RKO (cell line): ENCODE measurements at regions not wholly inside any gene's neighbourhood (a gene's known extent, or its start where the extent isn't known, plus 50 kb on each side); places are given as distances from the start of the nearest gene placed in this dataset.

Experiments used
- DNase-seq: peaks from one replicate; pipeline ENCODE4 v3.0.0-alpha.2; 2016; ENCODE audit warnings: low spot score

DNA sequence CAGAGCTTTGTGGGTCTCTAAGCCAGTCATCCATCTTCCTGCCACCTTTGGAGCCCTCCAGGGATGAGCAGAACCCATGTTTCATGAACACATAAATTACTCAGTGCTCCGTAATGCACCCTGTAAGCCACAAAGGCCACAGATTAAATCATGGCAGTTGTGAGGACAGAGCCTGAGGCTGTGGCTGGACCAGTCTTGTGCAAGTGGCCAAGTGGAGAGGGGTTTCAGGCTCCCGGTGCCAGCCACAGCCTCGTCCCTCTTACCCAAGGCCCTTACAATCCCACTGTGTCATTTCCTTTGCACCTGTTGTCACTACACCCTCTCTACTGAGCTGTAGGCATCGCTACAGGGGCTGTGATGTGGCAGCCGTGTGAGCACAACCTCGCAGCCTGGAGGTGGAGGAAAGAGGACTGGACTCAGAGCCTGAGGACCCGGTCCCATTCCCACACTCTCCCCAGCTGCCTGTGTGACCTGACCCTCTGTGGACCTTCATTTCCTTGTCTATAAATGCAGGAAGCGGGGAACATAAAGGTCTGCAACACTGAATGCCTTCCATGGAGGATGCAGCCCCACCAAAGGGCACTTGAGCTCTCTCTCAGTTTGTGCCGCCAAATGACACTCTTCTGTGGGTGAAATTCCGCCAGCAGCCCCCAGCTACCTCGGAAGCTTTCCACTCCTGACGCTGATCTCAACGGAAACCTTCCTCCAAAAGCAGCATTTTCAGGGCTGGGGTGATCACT, 792.0 kb downstream of the UQCRFS1 start:
- DNase-seq: no peak

DNA sequence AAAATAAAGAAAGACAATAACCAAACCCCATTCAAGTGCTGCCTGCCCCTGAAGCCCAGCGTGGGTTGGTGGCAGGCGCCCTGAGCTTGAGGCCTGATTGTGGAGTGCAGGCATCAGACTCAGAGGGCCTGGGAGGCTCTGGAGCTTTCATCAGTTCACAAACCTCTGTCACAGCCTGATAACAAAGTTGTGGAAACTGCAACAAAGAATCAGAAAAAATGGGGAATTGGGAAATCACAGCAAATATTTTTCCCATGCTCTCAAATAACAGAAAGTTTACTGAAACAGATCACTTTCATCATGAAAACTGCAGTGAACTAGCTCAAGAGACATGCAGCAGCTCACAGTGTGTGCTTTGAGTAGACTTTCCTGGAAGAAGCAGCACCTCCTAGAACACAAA, 793.6 kb downstream of the UQCRFS1 start:
- no peak for DNase-seq

DNA sequence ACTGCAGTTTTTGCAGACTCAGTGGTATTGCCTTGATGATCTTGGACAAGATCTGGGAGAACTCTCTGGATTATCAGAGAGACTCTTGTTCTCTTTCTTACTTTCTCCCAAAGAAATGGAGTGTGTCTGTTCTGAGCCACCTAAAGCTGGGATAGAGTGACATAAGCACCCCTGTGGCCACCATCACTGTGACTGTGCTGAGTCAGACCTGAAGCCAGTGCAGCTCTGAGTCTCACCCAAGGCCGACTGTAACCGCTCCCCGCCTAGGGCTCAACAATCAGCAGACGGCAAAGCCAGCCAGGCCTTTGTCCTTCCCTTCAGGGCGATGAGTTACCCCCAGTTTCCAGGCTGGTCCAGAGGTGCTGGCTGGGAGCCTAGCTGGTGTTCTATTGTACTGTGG, 795.6 kb downstream of the UQCRFS1 start:
- DNase-seq: no peak

DNA sequence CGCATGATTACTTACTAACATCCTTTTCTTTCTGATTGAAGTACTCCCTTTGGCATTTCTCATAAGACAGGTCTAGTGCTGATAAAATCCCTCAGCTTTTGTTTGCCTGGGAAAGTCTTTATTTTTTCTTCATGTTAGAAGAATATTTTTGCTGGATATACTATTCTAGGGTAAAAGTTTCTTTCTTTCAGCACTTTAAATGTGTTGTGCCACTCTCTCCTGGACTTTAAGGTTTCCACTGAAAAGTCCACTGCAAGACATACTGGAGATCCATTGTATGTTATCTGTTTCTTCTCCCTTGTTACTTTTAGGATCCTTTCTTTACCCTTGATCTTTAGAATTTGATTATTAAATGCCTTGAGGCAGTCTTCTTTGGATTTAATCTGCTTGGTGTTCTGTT, 796.7 kb downstream of the UQCRFS1 start:
- no peak for DNase-seq

DNA sequence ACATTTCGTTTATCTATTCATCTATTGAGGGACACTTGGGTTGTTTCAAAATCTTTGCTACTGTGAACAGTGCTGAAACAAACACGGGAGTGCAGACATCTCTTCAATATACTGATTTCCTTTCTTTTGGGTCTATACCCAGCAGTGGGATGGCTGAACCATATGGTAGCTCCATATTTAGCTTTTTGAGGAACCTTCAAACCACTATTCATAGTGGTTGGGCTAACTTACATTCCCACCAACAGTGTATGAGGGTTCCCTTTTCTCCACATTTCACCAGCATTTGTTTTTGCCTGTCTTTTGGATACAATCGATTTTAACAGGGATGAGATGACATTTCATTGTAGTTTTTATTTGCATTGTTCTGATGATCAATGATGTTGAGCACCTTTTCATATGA, 798.2 kb downstream of the UQCRFS1 start:
- no peak for DNase-seq

DNA sequence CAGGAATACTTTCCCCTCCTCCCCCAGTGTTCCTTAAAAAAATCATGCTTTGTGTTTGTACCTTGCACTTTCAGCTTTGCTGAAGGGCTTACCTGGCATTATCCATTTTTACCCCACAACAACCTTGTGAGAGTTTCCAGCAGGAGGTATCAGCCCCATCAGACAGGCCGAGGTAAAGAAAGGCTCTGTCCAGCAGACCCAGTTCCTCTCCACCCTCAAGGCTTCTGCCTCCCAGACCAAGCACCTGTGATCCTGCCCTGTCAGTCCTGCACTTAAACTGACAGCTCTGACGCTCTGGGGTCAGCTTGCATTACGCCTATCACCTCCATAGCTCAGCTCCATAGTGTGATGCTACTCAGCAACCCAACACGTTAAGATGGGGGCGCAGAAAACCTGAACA, 803.1 kb downstream of the UQCRFS1 start:
- DNase-seq: no peak

DNA sequence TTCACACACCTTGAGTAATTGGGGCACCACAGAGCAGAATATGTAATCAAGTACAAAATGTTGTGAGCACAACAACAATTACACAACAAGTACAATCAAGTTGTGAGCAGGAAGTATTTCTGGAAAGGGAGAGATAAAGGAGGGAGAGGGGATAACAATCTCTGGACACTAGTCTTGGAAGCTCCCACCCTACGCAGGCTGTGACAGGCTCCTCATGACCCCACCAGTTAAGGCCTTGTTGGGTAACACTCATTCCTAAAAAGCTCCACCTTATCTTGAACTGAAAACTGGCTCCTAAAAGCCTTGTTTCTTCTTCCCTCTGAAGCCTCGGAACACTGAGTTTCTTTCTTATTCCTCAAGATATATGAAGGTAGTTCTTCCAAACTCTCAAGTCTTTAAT, 806.0 kb downstream of the UQCRFS1 start:
- no peak for DNase-seq

DNA sequence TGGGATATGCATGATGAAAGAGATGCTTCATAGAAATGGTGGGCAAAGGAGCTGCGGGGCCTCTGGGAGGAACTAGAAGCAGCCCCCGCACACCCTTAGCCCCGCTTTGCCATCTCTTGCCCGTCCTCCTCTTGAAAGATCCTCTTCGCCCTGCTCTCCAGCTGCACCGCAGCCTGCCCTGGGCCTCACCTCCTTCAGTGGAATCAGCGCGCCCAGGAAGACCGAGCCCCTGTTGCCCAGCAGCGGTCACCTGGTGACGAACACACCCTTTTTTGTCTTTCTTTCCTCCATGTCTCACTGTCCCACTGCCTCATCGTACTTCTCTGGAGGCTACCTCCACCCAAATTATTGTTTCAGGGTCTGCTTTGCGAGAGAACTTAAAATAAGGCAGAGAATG, 807.6 kb downstream of the UQCRFS1 start:
- no peak for DNase-seq

DNA sequence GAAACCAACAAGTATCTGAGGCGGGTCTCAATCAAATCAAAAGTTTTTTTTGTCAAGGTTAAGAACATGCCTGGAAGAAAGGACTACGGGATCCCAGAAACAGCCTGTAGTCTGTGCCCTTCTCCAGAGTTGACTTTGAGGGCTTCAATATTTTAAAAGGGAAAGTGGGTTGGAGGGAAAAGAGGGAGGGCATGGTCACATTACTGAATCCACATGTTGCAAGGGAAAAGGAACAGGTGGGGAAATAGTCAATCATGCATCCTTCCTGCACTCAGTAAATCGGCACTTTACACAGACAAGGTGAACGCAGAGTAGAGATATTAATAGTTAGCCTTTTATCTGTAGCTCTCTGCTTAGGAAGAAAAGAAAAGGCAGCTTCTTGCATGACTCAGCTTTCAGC, 808.5 kb downstream of the UQCRFS1 start:
- DNase-seq: no peak

DNA sequence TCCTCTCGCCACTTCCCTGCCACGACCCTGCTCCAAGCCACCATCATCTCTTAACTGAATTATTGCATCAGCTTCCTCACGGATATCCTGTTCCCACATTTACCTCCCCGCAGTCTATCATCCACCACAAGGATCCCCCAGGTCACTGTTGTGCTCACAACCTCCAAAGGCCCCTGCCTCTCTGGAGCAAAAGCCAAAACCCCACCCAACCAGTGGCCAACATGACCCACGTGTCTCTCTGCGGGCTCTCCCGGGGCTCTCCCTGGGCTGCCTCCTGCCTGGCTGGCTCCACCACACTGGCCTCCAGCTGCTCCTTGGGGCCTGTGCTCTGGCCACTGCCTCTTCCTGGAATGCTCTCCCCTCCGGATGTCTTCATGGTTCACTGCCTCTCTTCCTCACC, 809.3 kb downstream of the UQCRFS1 start:
- DNase-seq: no peak

DNA sequence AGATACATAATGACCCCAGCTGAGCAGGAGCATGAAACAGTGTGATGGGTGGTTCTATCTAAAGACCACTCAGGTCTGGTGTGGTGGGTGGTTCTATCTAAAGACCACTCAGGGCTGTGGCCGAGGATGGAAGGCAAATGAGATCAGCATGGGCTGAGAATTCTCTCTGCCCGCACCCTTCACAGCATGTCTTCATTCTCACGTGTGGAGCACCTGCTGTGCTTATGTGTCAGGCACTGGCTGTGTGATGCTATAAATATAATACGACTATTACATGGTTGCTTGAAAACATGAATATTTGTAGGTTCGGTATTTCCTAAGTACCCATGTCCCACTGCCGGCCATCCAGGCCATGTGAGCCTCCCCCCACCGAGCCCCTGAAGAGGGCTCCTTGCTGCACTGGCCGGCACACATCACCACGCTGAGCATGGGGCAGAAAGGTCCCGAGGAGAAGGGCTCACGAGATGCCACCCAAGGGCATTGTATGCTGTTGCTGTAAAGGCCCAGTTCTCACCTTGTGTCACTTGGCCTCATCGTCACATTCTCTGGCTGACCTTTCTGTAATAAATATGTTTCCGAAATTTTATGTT, 810.2 kb downstream of the UQCRFS1 start:
- no peak for DNase-seq

DNA sequence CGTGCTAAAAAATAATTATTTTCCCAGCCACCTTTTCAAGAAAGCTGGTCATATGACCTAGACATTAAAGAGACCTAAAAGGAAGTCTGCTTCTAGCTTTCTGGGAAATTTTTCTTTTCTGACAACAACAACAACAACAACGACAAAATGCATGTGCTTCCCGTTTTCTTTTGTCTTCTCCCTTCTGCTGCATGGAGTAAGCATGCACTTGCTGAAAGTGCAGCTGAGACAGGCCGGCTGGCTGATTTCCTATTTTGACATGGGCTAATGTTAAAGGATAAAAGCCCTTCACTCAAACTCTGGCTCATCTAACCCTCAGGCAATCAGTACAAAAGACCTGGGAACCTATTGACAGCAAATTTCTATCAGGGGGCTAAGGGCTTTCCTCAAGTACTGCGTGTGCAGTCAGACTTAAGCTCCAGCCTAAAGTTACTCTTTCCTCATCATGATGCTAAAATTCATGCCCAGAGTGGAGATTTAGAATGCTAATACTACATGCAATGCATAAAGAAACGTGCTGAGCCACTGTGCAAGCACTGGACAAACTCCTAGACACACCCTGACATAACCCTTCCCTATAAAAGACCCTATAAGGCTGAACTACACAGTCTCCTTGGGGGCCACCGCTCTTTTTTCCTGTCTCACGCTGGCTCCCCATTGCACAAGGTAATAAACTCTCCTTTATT, 811.1 kb downstream of the UQCRFS1 start:
- no peak for DNase-seq

DNA sequence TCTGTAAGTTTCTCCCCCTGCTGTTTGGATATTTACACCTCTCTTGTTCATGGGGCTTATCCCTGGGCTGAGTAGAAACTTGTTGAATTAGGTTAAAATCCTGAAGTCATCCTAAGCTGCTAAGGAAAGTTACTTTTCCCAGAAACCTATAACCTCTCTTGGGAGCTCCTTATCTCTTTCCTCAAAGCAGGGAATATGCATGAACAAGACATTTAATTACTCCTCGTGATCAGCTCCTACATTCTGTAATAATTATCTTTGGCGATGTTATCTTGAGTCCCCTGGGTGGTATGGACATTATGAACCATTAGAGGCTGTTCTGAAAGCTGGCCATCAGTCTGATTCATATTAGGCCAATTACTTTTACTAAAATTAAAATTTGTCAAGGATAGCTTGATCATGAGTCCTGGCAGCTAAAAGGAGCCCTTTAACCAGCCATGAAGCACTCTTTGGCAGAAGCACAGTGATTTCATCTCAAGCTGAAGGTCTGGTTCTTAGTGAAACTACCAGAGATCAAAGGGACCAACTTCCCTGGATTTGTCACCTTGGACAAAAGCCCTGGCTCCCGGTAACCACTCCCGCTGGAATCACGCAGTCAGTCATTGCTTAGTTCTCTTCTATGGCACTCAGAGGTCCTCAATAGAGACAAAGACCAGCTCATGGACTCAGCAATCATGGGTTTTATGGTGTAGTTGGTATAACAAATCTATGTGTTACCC, 811.8 kb downstream of the UQCRFS1 start:
- DNase-seq: no peak

DNA sequence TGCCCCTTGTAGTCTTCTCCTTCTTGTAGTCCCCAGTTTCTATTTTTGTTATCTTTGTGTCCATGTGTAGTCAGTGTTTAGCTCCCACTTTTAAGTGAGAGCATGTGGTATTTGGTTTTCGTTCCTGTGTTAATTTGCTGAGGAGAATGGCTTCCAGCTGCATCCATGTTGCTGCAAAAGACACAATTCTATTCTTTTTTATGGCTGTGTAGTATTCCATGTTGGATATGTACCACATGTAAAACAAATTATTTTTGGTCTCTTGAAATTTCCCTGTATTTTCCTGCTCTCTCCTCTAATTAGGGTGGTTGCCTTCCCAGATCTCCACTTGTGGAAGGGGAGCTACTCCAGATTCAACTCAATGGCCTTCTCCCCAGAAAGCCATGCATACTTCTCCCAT, 813.8 kb downstream of the UQCRFS1 start:
- DNase-seq: no peak

DNA sequence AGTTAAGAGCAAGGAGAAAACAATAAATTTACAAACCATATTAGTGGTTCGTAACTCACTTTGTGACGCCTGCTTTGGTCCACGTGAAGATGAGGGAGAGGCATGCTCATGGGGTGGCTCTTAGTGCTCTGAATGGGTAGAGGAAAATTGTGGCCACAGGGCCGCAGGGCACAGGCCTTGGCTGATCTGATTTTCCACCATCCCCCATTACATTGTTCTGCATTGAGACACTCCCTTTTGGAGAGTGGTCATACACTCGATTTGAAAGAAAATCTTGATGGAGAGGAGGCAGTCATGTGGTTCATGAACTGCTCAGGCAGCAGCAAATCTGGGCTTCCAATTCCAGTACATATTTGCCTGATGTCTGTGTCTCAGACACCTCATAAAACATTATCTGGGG, 815.2 kb downstream of the UQCRFS1 start:
- no peak for DNase-seq

DNA sequence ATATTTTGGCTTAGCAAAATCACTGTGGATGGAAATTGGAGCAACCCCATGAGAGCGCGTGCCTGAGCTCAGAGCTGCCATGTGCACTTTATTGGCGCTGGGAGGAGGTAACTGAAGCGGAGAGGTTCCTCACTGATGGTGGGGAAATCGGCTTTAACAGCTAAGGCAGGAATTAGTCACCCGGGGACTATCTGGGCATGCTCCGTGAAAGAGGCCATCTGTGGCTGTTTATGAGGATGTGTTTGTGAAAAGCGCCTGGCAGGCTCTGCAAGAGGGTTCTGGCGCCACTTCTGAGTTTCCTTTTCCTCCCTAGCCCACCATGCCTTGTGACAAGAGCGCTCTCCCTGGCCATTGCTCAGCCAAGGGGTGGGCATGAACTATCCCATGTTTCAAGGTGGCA, 815.6 kb downstream of the UQCRFS1 start:
- no peak for DNase-seq

DNA sequence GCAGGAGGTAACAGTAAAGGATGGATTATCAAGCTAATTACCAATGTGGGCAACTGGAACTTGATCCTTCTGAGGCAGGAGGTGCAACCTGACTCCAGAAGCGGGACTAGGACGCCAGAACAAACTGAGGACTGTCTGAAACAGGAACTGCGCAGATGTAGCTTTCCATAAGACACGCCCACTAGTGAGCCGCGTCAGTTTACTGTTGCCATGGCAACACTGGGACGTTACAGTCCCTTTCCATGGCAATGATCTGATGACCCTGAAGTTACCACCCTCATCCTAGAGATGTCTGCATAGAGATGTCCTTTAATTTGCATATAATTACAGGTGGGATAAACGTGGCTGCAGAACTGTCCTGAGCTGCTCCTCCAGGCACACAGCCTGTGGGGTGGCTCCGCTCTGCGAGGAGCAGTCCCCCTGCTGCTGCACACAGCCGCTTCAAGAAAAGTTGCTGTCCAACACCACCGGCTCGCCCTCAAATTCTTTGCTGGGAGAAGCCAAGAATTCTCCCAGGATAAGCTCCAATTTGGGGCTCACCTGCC, 816.6 kb downstream of the UQCRFS1 start:
- DNase-seq: no peak

DNA sequence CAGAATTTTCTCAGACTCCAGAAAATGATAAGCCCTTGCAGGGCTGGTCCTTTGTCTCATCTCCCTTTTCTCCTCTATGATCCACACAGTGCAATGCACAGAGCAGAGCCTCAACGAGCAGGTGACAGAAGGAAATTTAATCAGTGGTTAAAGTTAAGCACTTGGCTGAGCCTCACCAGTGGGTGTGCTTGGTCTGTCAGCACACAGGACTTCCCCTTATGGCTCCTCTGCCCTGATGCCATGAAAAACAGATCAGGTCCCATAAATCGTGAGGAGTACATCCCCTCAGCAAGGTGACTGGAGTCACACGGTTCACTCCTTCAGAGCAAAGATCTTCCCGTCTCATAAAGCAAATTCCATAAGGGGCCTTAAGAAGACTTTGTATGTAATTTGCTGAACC, 818.2 kb downstream of the UQCRFS1 start:
- DNase-seq: no peak

DNA sequence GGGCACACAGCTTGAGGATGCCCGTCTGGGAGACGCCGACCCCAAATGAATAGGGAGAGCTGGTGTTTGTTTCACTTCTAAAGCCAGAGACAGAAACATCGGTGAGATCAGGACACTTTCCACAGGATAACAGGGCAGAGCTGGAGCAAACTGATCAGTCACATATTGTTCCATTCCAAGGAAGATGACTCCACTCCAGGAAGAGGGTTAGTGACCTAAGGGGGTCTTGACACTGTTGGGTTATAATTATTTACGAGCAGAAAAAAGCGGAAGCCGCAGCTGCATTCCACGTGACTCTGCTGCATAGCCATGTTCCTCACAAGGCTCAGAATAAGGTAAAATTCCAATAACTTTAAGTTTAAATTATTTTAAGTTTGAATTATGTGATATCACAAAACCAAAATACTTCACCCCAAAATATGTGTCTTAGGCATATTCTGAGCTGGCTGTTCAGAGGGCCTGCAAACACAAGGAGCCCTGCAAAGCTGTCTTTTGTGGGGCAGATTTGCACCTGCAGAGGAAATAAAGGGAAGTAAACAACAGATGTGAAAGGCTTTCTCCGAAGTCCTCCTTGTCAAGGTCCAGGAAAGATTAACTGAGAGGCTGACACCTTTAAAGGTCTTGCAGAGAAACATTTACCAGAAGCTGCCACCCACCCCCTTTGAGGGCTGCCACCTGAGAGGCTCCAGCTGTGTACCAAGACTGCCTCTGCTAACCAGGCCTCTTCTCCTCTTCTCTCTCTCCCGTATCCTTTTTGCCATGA, 819.2 kb downstream of the UQCRFS1 start:
- DNase-seq: no peak

DNA sequence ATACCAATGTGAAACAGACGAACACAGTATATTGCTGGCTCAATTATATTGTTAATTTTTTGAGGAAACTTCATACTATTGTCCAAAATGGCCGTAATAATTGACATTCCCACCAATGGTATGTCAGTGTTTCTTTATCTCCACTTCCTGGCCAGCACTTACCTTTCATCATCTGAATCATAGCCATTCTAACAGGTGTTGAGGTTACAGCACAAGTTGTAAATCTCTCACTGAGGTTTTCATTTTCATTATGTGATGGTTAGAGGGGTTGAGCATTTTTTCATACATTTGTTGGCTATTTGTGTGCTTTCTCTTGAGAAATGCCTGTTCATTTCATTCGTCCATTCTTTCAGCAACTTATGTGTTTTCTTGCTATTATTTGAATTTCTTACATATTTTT, 824.0 kb downstream of the UQCRFS1 start:
- no peak for DNase-seq

DNA sequence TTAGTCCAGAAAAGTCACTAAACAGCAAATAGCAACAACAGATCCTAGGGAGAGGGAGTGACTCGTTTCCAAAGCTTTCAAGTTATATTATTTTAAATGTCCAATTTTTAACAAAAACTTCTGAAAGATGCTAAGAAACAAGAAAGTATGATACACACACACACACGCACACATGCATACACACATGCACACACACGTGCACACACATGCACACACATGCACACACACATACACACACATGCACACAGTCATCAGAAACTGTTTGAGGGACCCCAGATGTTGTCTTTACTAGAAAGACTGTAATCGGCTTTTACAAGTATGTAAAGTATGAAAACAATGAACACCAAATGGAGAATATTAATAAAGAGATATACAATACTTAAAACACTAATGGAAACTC, 825.4 kb downstream of the UQCRFS1 start:
- no peak for DNase-seq

DNA sequence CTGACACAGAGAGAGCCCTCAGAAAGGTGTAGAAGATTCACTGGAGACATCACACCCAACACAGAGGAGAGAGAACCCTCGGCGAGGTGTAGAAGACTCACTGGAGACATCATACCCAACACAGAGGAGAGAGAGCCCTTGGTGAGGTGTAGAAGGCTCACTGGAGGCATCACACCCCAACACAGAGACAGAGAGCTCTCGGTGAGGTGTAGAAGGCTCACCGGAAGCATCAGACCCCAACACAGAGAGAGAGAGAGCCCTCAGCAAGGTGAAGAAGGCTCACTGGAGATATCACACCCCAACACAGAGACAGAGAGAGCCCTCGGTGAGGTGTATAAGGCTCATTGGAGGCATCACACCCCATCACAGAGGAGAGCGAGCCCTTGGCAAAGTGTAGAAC, 826.5 kb downstream of the UQCRFS1 start:
- DNase-seq: no peak
